GM18519 (cell line): ENCODE measurements at regions not wholly inside any gene's neighbourhood (a gene's known extent, or its start where the extent isn't known, plus 50 kb on each side); places are given as distances from the start of the nearest gene placed in this dataset.
"Not testable (repeated sequence)": the region's sequence is repeated elsewhere in the genome, so short reads cannot be mapped to it uniquely, and the experiment has no call there.

Experiments used
- ATAC-seq: cut with Tn5 transposase; IDR thresholded peaks from one replicate; pipeline ENCODE4 v1.9.1; 2021; ENCODE audit warnings: mild to moderate bottlenecking, moderate library complexity; ENCODE audit not compliant: unreplicated experiment, low FRiP score

GRCh38 chr3:72661115-72661457 lies 187.2 kb downstream of the SHQ1 start:
- no peak for ATAC-seq

GRCh38 chr3:72660270-72661114 lies 187.8 kb downstream of the SHQ1 start:
- no peak for ATAC-seq

- no peak for ATAC-seq
Observed at GRCh38 chr3:72659596-72659995, 188.6 kb downstream of the SHQ1 start.

GRCh38 chr3:72659188-72659587 lies 189.1 kb downstream of the SHQ1 start:
- ATAC-seq, result no peak

- ATAC-seq, result no peak
Observed at GRCh38 chr3:72658466-72659100, 189.7 kb downstream of the SHQ1 start.

GRCh38 chr3:72657666-72658065 lies 190.6 kb downstream of the SHQ1 start:
- ATAC-seq, result peak; percentile 69

- ATAC-seq, result no peak
Observed at GRCh38 chr3:72655723-72656122, 192.5 kb downstream of the SHQ1 start.

- ATAC-seq, result no peak
Observed at GRCh38 chr3:72655131-72655551, 193.1 kb downstream of the SHQ1 start.

GRCh38 chr3:72652395-72652794 lies 195.8 kb downstream of the SHQ1 start:
- ATAC-seq, result no peak

- no peak for ATAC-seq
Observed at GRCh38 chr3:72651498-72651897, 196.7 kb downstream of the SHQ1 start.

- ATAC-seq, result no peak
Observed at GRCh38 chr3:72646263-72646662, 202.0 kb downstream of the SHQ1 start.

- not testable (repeated sequence) for ATAC-seq
Observed at GRCh38 chr3:72643635-72644034, 204.6 kb downstream of the SHQ1 start.

- no peak for ATAC-seq
Observed at GRCh38 chr3:72641684-72642083, 206.6 kb downstream of the SHQ1 start.

GRCh38 chr3:72641072-72641471 lies 207.2 kb downstream of the SHQ1 start:
- no peak for ATAC-seq

GRCh38 chr3:72636969-72637597 lies 211.2 kb downstream of the SHQ1 start:
- no peak for ATAC-seq

GRCh38 chr3:72635551-72635950 lies 212.7 kb downstream of the SHQ1 start:
- no peak for ATAC-seq

GRCh38 chr3:72634128-72634527 lies 214.1 kb downstream of the SHQ1 start:
- ATAC-seq, result no peak

- ATAC-seq, result no peak
Observed at GRCh38 chr3:72633534-72633933, 214.7 kb downstream of the SHQ1 start.

GRCh38 chr3:72633121-72633520 lies 215.1 kb downstream of the SHQ1 start:
- no peak for ATAC-seq

- no peak for ATAC-seq
Observed at GRCh38 chr3:72632129-72632528, 216.1 kb downstream of the SHQ1 start.

GRCh38 chr3:72630969-72631344 lies 217.3 kb downstream of the SHQ1 start:
- no peak for ATAC-seq
